ENCODE measurements at regions not wholly inside any gene's neighbourhood (a gene's known extent, or its start where the extent isn't known, plus 50 kb on each side); places are given as distances from the start of the nearest gene placed in this dataset.
"Not testable (repeated sequence)": the region's sequence is repeated elsewhere in the genome, so short reads cannot be mapped to it uniquely, and the experiment has no call there.

- no peaks in the 10 kb centered on the region for H3K4me1 ChIP-seq (ENCODE audit: insufficient read depth, low read length)
- DNase-seq, result no peak
- H3K36me3 ChIP-seq (ENCODE audit: low read depth, low read length), result no peaks in the 10 kb centered on the region
- TF ChIP-seq EZH2phosphoT487 (IDR thresholded peaks at IDR 0.05; ENCODE audit: borderline replicate concordance, low read length) (no peak), CTCF (conservative IDR thresholded peaks at IDR 0.05; ENCODE audit: low read depth, low read length) (no peak), EZH2 (IDR thresholded peaks at IDR 0.05; ENCODE audit: low read length, unreplicated experiment) (no peak)
- no peaks in the 10 kb centered on the region for H3K9me3 ChIP-seq (ENCODE audit: low read length)
- no peaks in the 10 kb centered on the region for H3F3A ChIP-seq (ENCODE audit: low read length, unreplicated experiment)
- intact Hi-C loops (cut with micrococcal nuclease), result no loop called here
- H3K4me3 ChIP-seq (ENCODE audit: low read length), result no peak overlapping the region
- H3K9ac ChIP-seq (ENCODE audit: low read length), result no peak overlapping the region
- H3K79me2 ChIP-seq (ENCODE audit: low read length), result no peaks in the 10 kb centered on the region
- no TSS peak for BruUV-seq (replicated peaks)
- H3K4me2 ChIP-seq (ENCODE audit: low read length), result no peak overlapping the region
- no peak for ATAC-seq
- H2AFZ ChIP-seq (ENCODE audit: low read length), result no peak overlapping the region
- CTCF ChIA-PET, result no interaction called here
- no peaks in the 10 kb centered on the region for H4K20me1 ChIP-seq (ENCODE audit: low read length)
- POLR2A ChIA-PET (ENCODE audit: unreplicated experiment), result no interaction called here
- H3K27ac ChIP-seq (ENCODE audit: low read length), result no peak overlapping the region
- no peaks in the 10 kb centered on the region for H3K9me2 ChIP-seq (replicated peaks; ENCODE audit: low read length)
- H3K27me3 ChIP-seq (ENCODE audit: low read length), result no peaks in the 10 kb centered on the region
These were observed 737.6 kb upstream of the TMEFF2 start for GRCh38 chr2:192932376-192932775.

- H3K9me2 ChIP-seq (replicated peaks; ENCODE audit: low read length); CTCF ChIA-PET; H3K27ac ChIP-seq (ENCODE audit: low read length); DNase-seq; H3K4me3 ChIP-seq (ENCODE audit: low read length); H3K36me3 ChIP-seq (ENCODE audit: low read depth, low read length); H3K4me2 ChIP-seq (ENCODE audit: low read length); H3K9me3 ChIP-seq (ENCODE audit: low read length); H2AFZ ChIP-seq (ENCODE audit: low read length); ATAC-seq; H3K4me1 ChIP-seq (ENCODE audit: insufficient read depth, low read length); POLR2A ChIA-PET (ENCODE audit: unreplicated experiment); H3K79me2 ChIP-seq (ENCODE audit: low read length); intact Hi-C loops (cut with micrococcal nuclease); H4K20me1 ChIP-seq (ENCODE audit: low read length); H3F3A ChIP-seq (ENCODE audit: low read length, unreplicated experiment); H3K9ac ChIP-seq (ENCODE audit: low read length); H3K27me3 ChIP-seq (ENCODE audit: low read length); BruUV-seq (replicated peaks): not testable (repeated sequence)
These were observed 726.9 kb upstream of the TMEFF2 start for GRCh38 chr2:192921631-192922030.

DNA sequence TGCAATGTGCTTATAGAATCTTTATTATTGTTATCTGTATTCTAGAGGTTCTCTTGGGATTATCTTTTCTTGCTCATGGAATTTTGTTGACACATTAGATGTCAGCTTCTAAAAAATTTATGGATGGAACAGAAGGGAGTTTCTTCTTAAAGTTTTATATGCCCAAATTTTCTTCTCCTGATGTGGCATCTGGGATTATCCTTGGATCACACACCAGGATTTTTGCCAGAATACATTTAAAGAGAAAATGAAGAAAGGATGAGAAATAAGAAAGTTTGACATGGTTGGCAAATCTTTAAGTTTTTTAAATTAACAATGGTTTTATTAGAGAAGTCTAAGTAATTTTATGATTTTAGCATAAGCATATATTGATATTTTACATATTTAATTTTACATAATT lies 706.7 kb upstream of the TMEFF2 start:
- ChIA-PET POLR2A (ENCODE audit: unreplicated experiment) (no interaction called here), CTCF (no interaction called here)

More for the DNA sequence above, 706.7 kb upstream of the TMEFF2 start:
- intact Hi-C loops (cut with micrococcal nuclease), result no loop called here
- no peak overlapping the region for H3K27ac ChIP-seq (ENCODE audit: low read length)
- DNase-seq, result no peak
- H3K36me3 ChIP-seq (ENCODE audit: low read depth, low read length), result no peaks in the 10 kb centered on the region
- no peak overlapping the region for H2AFZ ChIP-seq (ENCODE audit: low read length)
- H3K79me2 ChIP-seq (ENCODE audit: low read length), result no peaks in the 10 kb centered on the region
- no peaks in the 10 kb centered on the region for H3K27me3 ChIP-seq (ENCODE audit: low read length)
- no peak overlapping the region for H3K4me3 ChIP-seq (ENCODE audit: low read length)
- no peak for TF ChIP-seq EZH2 (IDR thresholded peaks at IDR 0.05; ENCODE audit: low read length, unreplicated experiment)
- no peak for TF ChIP-seq EZH2phosphoT487 (IDR thresholded peaks at IDR 0.05; ENCODE audit: borderline replicate concordance, low read length)
- no peak for TF ChIP-seq CTCF (conservative IDR thresholded peaks at IDR 0.05; ENCODE audit: low read depth, low read length)
- H3K4me2 ChIP-seq (ENCODE audit: low read length), result no peak overlapping the region
- no peak for ATAC-seq
- no peaks in the 10 kb centered on the region for H3K9me2 ChIP-seq (replicated peaks; ENCODE audit: low read length)
- no peaks in the 10 kb centered on the region for H3F3A ChIP-seq (ENCODE audit: low read length, unreplicated experiment)
- H4K20me1 ChIP-seq (ENCODE audit: low read length), result no peaks in the 10 kb centered on the region
- H3K4me1 ChIP-seq (ENCODE audit: insufficient read depth, low read length), result no peaks in the 10 kb centered on the region
- BruUV-seq (replicated peaks), result no TSS peak
- no peaks in the 10 kb centered on the region for H3K9me3 ChIP-seq (ENCODE audit: low read length)
- H3K9ac ChIP-seq (ENCODE audit: low read length), result no peak overlapping the region
